PFSK-1 (cell line): ENCODE measurements at regions not wholly inside any gene's neighbourhood (a gene's known extent, or its start where the extent isn't known, plus 50 kb on each side); places are given as distances from the start of the nearest gene placed in this dataset.

Experiments
- FOXP2 ChIP-seq: optimal IDR thresholded peaks from 2 replicates; pipeline ENCODE3; 2011; ENCODE audit warnings: borderline replicate concordance, control low read depth, inconsistent platforms; ENCODE audit not compliant: insufficient read depth; ENCODE audit errors: extremely low read length, extremely low read depth
- POLR2AphosphoS5 ChIP-seq: IDR thresholded peaks from 2 replicates; pipeline ENCODE4 v1.6.1; 2012; ENCODE audit warnings: low read depth, mild to moderate bottlenecking, control low read depth, low read length, moderate library complexity
- REST ChIP-seq, 2 experiments: IDR thresholded peaks; 2 replicates each; pipeline versions ENCODE4 v1.6.1 to v1.8.0; 2011 to 2012; ENCODE audit warnings: low read depth in 2 of 2, low read length in 2 of 2, control low read depth in 1 of 2, inconsistent platforms in 1 of 2, mild to moderate bottlenecking in 1 of 2, moderate library complexity in 1 of 2; ENCODE audit not compliant: insufficient read depth in 1 of 2
- SIN3A ChIP-seq: IDR thresholded peaks from 2 replicates; pipeline ENCODE4 v1.6.1; 2012; ENCODE audit warnings: mild to moderate bottlenecking, low read length, moderate library complexity, borderline replicate concordance; ENCODE audit not compliant: insufficient read depth
- TAF1 ChIP-seq: IDR thresholded peaks from 2 replicates; pipeline ENCODE4 v1.6.1; 2012; ENCODE audit warnings: low read length, control low read depth, borderline replicate concordance; ENCODE audit not compliant: insufficient read depth

- TF ChIP-seq SIN3A: no peak
- TF ChIP-seq FOXP2: no peak
- TF ChIP-seq POLR2AphosphoS5: no peak
- TF ChIP-seq TAF1: no peak
- TF ChIP-seq REST (IDR thresholded peaks at IDR 0.05; ENCODE audit: insufficient read depth in 1 of 2, low read depth in 2 of 2, low read length in 2 of 2): no peak
Observed at GRCh38 chr5:174626369-174626920, 97.9 kb upstream of the MSX2 start.

GRCh38 chr5:174636094-174636493 is 88.3 kb upstream of the MSX2 start:
- TF ChIP-seq SIN3A (no peak), TAF1 (no peak), POLR2AphosphoS5 (no peak), REST (IDR thresholded peaks at IDR 0.05; ENCODE audit: insufficient read depth in 1 of 2, low read depth in 2 of 2, low read length in 2 of 2) (no peak), FOXP2 (no peak)

GRCh38 chr5:174642816-174643405 is 81.5 kb upstream of the MSX2 start:
- TF ChIP-seq REST (IDR thresholded peaks at IDR 0.05; ENCODE audit: insufficient read depth in 1 of 2, low read depth in 2 of 2, low read length in 2 of 2) (no peak), FOXP2 (no peak), SIN3A (no peak), TAF1 (no peak), POLR2AphosphoS5 (no peak)

GRCh38 chr5:174644436-174644835 is 79.9 kb upstream of the MSX2 start:
- TF ChIP-seq SIN3A: no peak

GRCh38 chr5:174644923-174645322 is 79.5 kb upstream of the MSX2 start:
- TF ChIP-seq FOXP2: no peak
- no peak for TF ChIP-seq REST (IDR thresholded peaks at IDR 0.05; ENCODE audit: insufficient read depth in 1 of 2, low read depth in 2 of 2, low read length in 2 of 2)
- no peak for TF ChIP-seq TAF1
- TF ChIP-seq POLR2AphosphoS5: no peak
- no peak for TF ChIP-seq SIN3A

- no peak for TF ChIP-seq TAF1
- no peak for TF ChIP-seq POLR2AphosphoS5
Observed at GRCh38 chr5:174645677-174646076, 78.7 kb upstream of the MSX2 start.
